ENCODE measurements at regions not wholly inside any gene's neighbourhood (a gene's known extent, or its start where the extent isn't known, plus 50 kb on each side); places are given as distances from the start of the nearest gene placed in this dataset.

DNA sequence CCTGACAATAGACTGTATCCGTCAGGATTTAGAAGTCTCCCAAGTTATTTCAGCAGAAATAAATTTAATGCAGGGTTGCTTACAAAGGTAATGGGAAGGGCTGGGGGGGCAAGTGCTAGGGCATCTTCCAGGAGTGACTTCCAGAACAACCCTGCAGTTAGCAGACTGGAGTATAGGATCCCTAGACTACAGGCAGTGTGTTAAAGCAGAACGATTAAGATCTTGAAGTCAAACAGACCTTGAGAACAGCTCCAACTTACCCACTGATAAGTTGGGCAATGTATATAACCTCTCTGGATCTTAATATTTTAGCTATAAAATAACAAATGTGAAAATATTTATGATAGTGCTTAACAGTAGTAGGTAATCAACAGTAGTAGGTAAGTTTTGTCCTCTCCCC, 113.6 kb upstream of the LIFR start:
- TF ChIP-seq CTCF (conservative IDR thresholded peaks at IDR 0.05) (no peak), ZFX (IDR thresholded peaks at IDR 0.05) (no peak)
